ENCODE measurements at regions not wholly inside any gene's neighbourhood (a gene's known extent, or its start where the extent isn't known, plus 50 kb on each side); places are given as distances from the start of the nearest gene placed in this dataset.

GRCh38 chr9:102534031-102534430 lies 461.1 kb upstream of the CYLC2 start:
- TF ChIP-seq CTCF (IDR thresholded peaks at IDR 0.05; ENCODE audit: insufficient read depth, low read length, poor library complexity, severe bottlenecking) (no peak), EZH2phosphoT487 (conservative IDR thresholded peaks at IDR 0.05; ENCODE audit: low read length) (no peak)
